GM19023 (cell line): ENCODE measurements at regions not wholly inside any gene's neighbourhood (a gene's known extent, or its start where the extent isn't known, plus 50 kb on each side); places are given as distances from the start of the nearest gene placed in this dataset.

Experiments used
- ATAC-seq: cut with Tn5 transposase; IDR thresholded peaks from one replicate; pipeline ENCODE4 v1.9.1; 2021; ENCODE audit warnings: mild to moderate bottlenecking, moderate library complexity; ENCODE audit not compliant: unreplicated experiment

- ATAC-seq = no peak
These were observed 288.3 kb downstream of the TGFB2 start for GRCh38 chr1:218633238-218633988.

- no peak for ATAC-seq
These were observed 289.1 kb downstream of the TGFB2 start for GRCh38 chr1:218634212-218634611.

- ATAC-seq = no peak
These were observed 291.4 kb downstream of the TGFB2 start for GRCh38 chr1:218636548-218636947.

GRCh38 chr1:218640173-218640572 is 295.0 kb downstream of the TGFB2 start:
- no peak for ATAC-seq

GRCh38 chr1:218642033-218642948 is 297.2 kb downstream of the TGFB2 start:
- no peak for ATAC-seq

GRCh38 chr1:218643281-218643680 is 298.1 kb downstream of the TGFB2 start:
- ATAC-seq = no peak

GRCh38 chr1:218643926-218644325 is 298.8 kb downstream of the TGFB2 start:
- no peak for ATAC-seq

- ATAC-seq = no peak
These were observed 301.2 kb downstream of the TGFB2 start for GRCh38 chr1:218646288-218646687.

GRCh38 chr1:218656301-218657037 is 311.3 kb downstream of the TGFB2 start:
- no peak for ATAC-seq

- ATAC-seq = no peak
These were observed 313.1 kb downstream of the TGFB2 start for GRCh38 chr1:218658269-218658668.

GRCh38 chr1:218658899-218659298 is 313.8 kb downstream of the TGFB2 start:
- no peak for ATAC-seq

- no peak for ATAC-seq
These were observed 315.0 kb downstream of the TGFB2 start for GRCh38 chr1:218659911-218660677.

- ATAC-seq = no peak
These were observed 315.5 kb downstream of the TGFB2 start for GRCh38 chr1:218660678-218661053.

GRCh38 chr1:218661411-218661810 is 316.3 kb downstream of the TGFB2 start:
- ATAC-seq = no peak

- no peak for ATAC-seq
These were observed 319.4 kb downstream of the TGFB2 start for GRCh38 chr1:218664385-218665170.

GRCh38 chr1:218665221-218665620 is 320.1 kb downstream of the TGFB2 start:
- no peak for ATAC-seq

- no peak for ATAC-seq
These were observed 321.1 kb downstream of the TGFB2 start for GRCh38 chr1:218666263-218666662.

- no peak for ATAC-seq
These were observed 322.8 kb downstream of the TGFB2 start for GRCh38 chr1:218667781-218668516.

GRCh38 chr1:218669431-218669830 is 324.3 kb downstream of the TGFB2 start:
- ATAC-seq = no peak
